ENCODE measurements at regions not wholly inside any gene's neighbourhood (a gene's known extent, or its start where the extent isn't known, plus 50 kb on each side); places are given as distances from the start of the nearest gene placed in this dataset.
"Not testable (repeated sequence)": the region's sequence is repeated elsewhere in the genome, so short reads cannot be mapped to it uniquely, and the experiment has no call there.

DNA sequence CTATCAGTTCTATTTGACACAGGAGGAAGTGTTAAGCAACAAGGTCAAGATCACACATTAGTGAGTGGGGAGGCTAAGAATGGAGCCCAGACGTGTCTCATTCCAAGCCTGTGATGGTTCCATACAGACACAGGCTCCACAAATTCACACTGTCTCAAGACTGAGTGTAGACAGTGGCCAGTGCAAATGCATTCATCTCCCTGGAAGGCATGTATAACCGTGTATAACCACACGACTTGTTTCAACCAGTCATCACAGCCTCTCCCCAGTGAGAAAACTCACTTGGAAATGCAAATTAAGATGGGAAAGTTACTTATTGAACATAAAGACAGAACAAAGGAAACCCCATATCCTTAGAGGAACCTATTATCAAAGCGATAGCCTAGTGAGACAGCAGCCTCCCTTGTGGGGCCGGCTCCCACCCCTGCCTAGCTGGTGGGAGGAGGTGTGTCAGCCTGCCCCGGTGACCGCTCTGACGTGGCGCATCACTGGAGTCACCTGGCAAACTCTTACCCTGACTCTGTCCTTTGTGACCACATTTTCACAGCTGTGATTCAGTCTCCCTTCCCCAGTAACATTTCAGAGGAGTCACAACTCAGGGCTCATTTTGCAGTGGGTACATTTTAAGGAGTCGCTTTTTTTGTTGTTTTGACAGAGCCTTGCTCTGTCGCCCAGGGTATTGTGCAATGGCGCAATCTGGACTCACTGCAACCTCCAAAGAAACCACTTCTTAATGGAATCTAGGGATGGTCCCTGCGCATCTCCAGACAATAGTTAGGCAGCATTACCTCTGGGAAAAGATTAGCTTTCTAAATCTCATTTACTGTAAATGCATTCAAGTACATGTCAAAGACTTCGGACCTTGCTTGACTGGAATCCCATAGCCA lies 126.6 kb upstream of the PARD3 start:
- Histone ChIP-seq H3K4me1 (ENCODE audit: control insufficient read depth in 2 of 2, insufficient read depth in 2 of 2, low read length in 2 of 2) (no peaks in the 10 kb centered on the region), H3K27me3 (ENCODE audit: control insufficient read depth in 2 of 2, insufficient read depth in 2 of 2, low read length in 2 of 2) (no peaks in the 10 kb centered on the region), H3K9me3 (ENCODE audit: control insufficient read depth in 2 of 3, low read length in 3 of 3) (no peaks in the 10 kb centered on the region), H3K36me3 (ENCODE audit: control insufficient read depth in 2 of 3, insufficient read depth in 3 of 3, low read length in 3 of 3) (no peaks in the 10 kb centered on the region), H3K27ac (ENCODE audit: low read depth, low read length) (no peak overlapping the region), H3K4me3 (ENCODE audit: low read length) (no peak overlapping the region)
- DNase-seq (no peak), ATAC-seq (no peak)
- CTCF ChIA-PET: no interaction called here
- no peaks in the 10 kb centered on the region for H3K36me3 Mint-ChIP-seq
- H3K27me3 Mint-ChIP-seq: peaks cover 0 to 16% (median 2%) of the 10 kb centered on the region in 5 donors
- H3K9me3 Mint-ChIP-seq: no peaks in the 10 kb centered on the region
- intact Hi-C loops (cut with micrococcal nuclease): no loop called here
- H3K27ac Mint-ChIP-seq: no peak overlapping the region
- POLR2A ChIA-PET: no interaction called here
- H3K4me3 Mint-ChIP-seq: no peak overlapping the region
- no peaks in the 10 kb centered on the region for H3K4me1 Mint-ChIP-seq

DNA sequence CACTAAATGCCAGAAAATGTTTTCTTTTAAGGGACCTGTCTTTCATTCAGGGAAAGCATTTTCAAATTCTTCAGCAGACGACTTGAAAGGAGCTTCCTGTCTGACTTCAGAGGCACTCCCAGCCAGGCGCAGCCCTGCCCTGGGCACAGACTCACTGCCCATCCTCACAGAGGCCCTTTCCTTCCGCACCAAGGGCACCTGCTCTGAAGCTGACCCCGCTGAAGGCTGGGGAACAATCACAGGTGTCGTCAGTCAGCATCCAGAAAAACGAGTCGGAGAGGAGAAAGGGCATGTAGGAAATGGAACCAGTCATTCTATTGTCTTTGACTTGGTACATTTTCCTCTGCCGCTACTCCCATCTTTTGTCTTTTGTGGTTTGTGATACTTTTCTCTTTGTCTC lies 125.3 kb upstream of the PARD3 start:
- Histone ChIP-seq H3K4me3 (ENCODE audit: low read length) (no peak overlapping the region), H3K36me3 (ENCODE audit: control insufficient read depth in 2 of 3, insufficient read depth in 3 of 3, low read length in 3 of 3) (no peaks in the 10 kb centered on the region), H3K27ac (ENCODE audit: low read depth, low read length) (no peak overlapping the region), H3K27me3 (ENCODE audit: control insufficient read depth in 2 of 2, insufficient read depth in 2 of 2, low read length in 2 of 2) (no peaks in the 10 kb centered on the region), H3K4me1 (ENCODE audit: control insufficient read depth in 2 of 2, insufficient read depth in 2 of 2, low read length in 2 of 2) (no peaks in the 10 kb centered on the region), H3K9me3 (ENCODE audit: control insufficient read depth in 2 of 3, low read length in 3 of 3) (no peaks in the 10 kb centered on the region)
- DNase-seq (no peak), ATAC-seq (no peak)
- no peaks in the 10 kb centered on the region for H3K9me3 Mint-ChIP-seq
- POLR2A ChIA-PET: no interaction called here
- intact Hi-C loops (cut with micrococcal nuclease): no loop called here
- CTCF ChIA-PET: no interaction called here
- H3K36me3 Mint-ChIP-seq: no peaks in the 10 kb centered on the region
- no peak overlapping the region for H3K4me3 Mint-ChIP-seq
- peaks cover 0 to 12% (median 2%) of the 10 kb centered on the region in 5 donors for H3K27me3 Mint-ChIP-seq
- H3K4me1 Mint-ChIP-seq: no peaks in the 10 kb centered on the region
- no peak overlapping the region for H3K27ac Mint-ChIP-seq

DNA sequence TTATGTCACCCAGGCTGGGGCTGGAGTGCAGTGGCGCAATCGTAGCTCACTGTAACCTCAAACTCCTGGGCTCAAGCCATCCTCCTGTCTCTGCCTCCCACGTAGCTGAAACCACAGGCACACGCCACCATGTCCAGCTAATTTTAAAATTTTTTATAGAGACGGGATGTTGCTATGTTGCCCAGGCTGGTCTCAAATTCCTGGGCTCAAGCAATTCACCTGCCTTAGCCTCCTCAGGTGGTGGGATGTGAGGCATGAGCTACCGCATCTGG lies 123.2 kb upstream of the PARD3 start:
- Histone ChIP-seq H3K4me3 (ENCODE audit: low read length) (no peak overlapping the region), H3K36me3 (ENCODE audit: control insufficient read depth in 2 of 3, insufficient read depth in 3 of 3, low read length in 3 of 3) (no peaks in the 10 kb centered on the region), H3K9me3 (ENCODE audit: control insufficient read depth in 2 of 3, low read length in 3 of 3) (no peaks in the 10 kb centered on the region), H3K27me3 (ENCODE audit: control insufficient read depth in 2 of 2, insufficient read depth in 2 of 2, low read length in 2 of 2) (no peaks in the 10 kb centered on the region), H3K4me1 (ENCODE audit: control insufficient read depth in 2 of 2, insufficient read depth in 2 of 2, low read length in 2 of 2) (no peaks in the 10 kb centered on the region), H3K27ac (ENCODE audit: low read depth, low read length) (no peak overlapping the region)
- ATAC-seq (no peak), DNase-seq (no peak)
- Mint-ChIP-seq H3K36me3 (no peaks in the 10 kb centered on the region), H3K4me1 (no peaks in the 10 kb centered on the region), H3K27me3 (peaks cover 0 to 4% (median 2%) of the 10 kb centered on the region in 5 donors), H3K4me3 (no peak overlapping the region), H3K27ac (no peak overlapping the region), H3K9me3 (no peaks in the 10 kb centered on the region)
- ChIA-PET POLR2A (no interaction called here), CTCF (no interaction called here)
- intact Hi-C loops (cut with micrococcal nuclease): no loop called here

DNA sequence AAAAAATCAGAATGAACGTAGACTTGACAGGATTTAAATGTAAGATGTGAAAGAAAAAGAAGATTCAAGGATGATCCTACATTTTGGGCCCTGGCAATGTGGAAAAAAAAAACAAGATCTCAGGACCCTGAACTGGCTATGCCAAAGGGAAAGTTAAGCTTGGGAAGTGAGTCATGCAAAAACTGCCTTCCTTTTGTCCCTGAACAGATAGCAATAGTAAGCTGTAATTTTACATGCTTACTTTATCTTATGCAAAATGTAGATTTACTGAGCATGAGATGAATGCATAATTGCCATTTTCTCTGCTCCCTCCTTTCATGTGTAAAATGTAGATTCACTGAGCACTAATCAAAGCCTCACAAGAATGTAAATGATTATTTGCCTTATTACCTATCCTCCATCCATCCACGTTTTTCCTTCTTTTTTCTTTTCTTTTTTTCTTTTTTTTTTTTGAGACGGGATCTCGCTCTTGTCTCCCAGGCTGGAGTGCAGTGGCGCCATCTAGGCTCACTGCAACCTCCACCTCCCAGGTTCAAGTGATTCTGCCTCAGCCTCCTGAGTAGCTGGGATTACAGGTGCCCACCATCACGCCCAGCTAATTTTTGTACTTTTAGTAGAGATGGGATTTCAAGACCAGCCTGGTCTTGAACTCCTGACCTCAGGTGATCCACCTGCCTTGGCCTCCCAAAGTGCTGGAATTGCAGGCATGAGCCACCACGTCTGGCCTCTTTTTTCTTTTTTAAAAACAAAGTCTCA lies 122.7 kb upstream of the PARD3 start:
- CTCF ChIA-PET; H3K27ac Mint-ChIP-seq; H3K4me3 Mint-ChIP-seq; DNase-seq; H3K4me3 ChIP-seq (ENCODE audit: low read length); H3K4me1 Mint-ChIP-seq; intact Hi-C loops (cut with micrococcal nuclease); H3K27me3 Mint-ChIP-seq; H3K9me3 Mint-ChIP-seq; ATAC-seq; H3K27me3 ChIP-seq (ENCODE audit: control insufficient read depth in 2 of 2, insufficient read depth in 2 of 2, low read length in 2 of 2); POLR2A ChIA-PET; H3K4me1 ChIP-seq (ENCODE audit: control insufficient read depth in 2 of 2, insufficient read depth in 2 of 2, low read length in 2 of 2); H3K27ac ChIP-seq (ENCODE audit: low read depth, low read length); H3K36me3 Mint-ChIP-seq; H3K36me3 ChIP-seq (ENCODE audit: control insufficient read depth in 2 of 3, insufficient read depth in 3 of 3, low read length in 3 of 3); H3K9me3 ChIP-seq (ENCODE audit: control insufficient read depth in 2 of 3, low read length in 3 of 3): not testable (repeated sequence)

DNA sequence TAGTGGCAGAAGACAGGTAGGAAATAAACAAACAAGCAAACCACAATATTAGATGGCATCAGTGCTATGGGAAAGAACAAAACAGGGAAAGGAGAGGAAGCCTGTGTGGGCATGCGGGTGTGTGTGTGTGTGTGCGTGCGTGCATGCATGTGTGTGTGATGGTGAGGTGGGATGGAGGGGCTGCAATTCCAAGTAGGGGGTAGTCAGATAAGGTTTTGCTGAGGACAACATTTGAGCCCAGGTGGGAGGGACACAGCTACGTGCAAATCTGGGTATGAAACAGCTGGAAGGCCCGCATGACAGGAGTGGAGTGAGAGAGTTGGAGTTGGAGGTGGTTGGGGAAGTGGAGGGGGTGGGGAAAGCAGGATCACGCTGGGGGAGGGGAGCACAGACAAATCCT lies 121.0 kb upstream of the PARD3 start:
- no peaks in the 10 kb centered on the region for H3K9me3 Mint-ChIP-seq
- intact Hi-C loops (cut with micrococcal nuclease): no loop called here

DNA sequence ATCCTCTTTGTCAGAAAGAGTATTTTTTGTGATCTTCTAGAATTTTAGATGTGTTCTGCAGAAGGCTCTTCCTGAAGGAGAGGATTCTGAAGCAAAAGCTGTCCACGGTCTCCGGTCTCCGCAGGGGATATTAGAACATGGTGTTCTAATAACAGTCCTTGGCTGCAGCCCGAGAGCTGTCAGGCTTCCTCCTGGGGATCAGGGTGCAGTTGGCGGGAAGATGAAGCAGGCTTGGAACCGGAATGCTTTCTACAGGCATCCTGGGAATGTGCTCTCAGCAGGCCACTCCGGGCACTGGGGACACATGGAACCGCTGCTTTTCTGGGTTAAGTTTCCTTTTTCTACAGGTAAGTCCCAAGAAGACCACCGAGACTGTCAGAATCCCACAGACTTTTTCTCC lies 118.6 kb upstream of the PARD3 start:
- no peak for DNase-seq
- Mint-ChIP-seq H3K4me1 (no peaks in the 10 kb centered on the region), H3K27ac (no peak overlapping the region), H3K36me3 (no peaks in the 10 kb centered on the region), H3K4me3 (no peak overlapping the region), H3K27me3 (peaks cover 0 to 6% (median 0%) of the 10 kb centered on the region in 5 donors), H3K9me3 (peaks cover 0 to 3% (median 0%) of the 10 kb centered on the region in 11 donors)
- ChIA-PET CTCF (no interaction called here), POLR2A (interaction anchor here (0.5 kb wide), 1 partner anchor 17 kb away, joined by 3 read pairs; no protein-coding TSS in a partner anchor)
- Histone ChIP-seq H3K36me3 (ENCODE audit: control insufficient read depth in 2 of 3, insufficient read depth in 3 of 3, low read length in 3 of 3) (no peaks in the 10 kb centered on the region), H3K9me3 (ENCODE audit: control insufficient read depth in 2 of 3, low read length in 3 of 3) (no peaks in the 10 kb centered on the region), H3K27me3 (ENCODE audit: control insufficient read depth in 2 of 2, insufficient read depth in 2 of 2, low read length in 2 of 2) (no peaks in the 10 kb centered on the region), H3K4me3 (ENCODE audit: low read length) (no peak overlapping the region), H3K27ac (ENCODE audit: low read depth, low read length) (no peak overlapping the region), H3K4me1 (ENCODE audit: control insufficient read depth in 2 of 2, insufficient read depth in 2 of 2, low read length in 2 of 2) (no peaks in the 10 kb centered on the region)
- ATAC-seq: no peak
- intact Hi-C loops (cut with micrococcal nuclease): no loop called here

More for the DNA sequence above, 121.0 kb upstream of the PARD3 start:
- ATAC-seq: no peak
- Mint-ChIP-seq H3K27ac (no peak overlapping the region), H3K4me3 (no peak overlapping the region), H3K27me3 (peaks cover 0 to 6% (median 2%) of the 10 kb centered on the region in 5 donors), H3K36me3 (no peaks in the 10 kb centered on the region), H3K4me1 (no peaks in the 10 kb centered on the region)
- Histone ChIP-seq H3K4me3 (ENCODE audit: low read length) (no peak overlapping the region), H3K9me3 (ENCODE audit: control insufficient read depth in 2 of 3, low read length in 3 of 3) (no peaks in the 10 kb centered on the region), H3K27ac (ENCODE audit: low read depth, low read length) (no peak overlapping the region), H3K36me3 (ENCODE audit: control insufficient read depth in 2 of 3, insufficient read depth in 3 of 3, low read length in 3 of 3) (no peaks in the 10 kb centered on the region), H3K4me1 (ENCODE audit: control insufficient read depth in 2 of 2, insufficient read depth in 2 of 2, low read length in 2 of 2) (no peaks in the 10 kb centered on the region), H3K27me3 (ENCODE audit: control insufficient read depth in 2 of 2, insufficient read depth in 2 of 2, low read length in 2 of 2) (no peaks in the 10 kb centered on the region)
- ChIA-PET POLR2A (no interaction called here), CTCF (no interaction called here)
- no peak for DNase-seq

DNA sequence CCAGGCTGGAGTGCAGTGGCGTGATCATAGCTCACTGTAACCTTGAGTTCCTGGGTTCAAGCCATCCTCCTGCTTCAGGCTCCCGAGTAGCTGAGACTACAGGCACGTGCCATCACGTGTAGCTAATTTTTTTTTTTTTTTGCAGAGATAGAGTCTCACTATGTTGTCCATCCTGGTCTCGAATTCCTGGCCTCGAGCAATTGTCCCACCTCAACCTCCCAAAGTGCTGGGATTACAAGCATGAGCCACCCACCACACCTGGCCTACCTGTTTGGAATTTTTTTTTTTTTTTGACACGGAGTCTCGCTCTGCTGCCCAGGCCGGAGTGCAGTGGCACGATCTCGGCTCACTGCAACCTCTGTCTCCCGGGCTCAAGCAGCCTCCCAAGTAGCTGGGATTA lies 117.1 kb upstream of the PARD3 start:
- ATAC-seq (no peak), DNase-seq (no peak)
- intact Hi-C loops (cut with micrococcal nuclease): no loop called here
- POLR2A ChIA-PET: interaction anchor here (0.6 kb wide), 1 partner anchor 457 kb away, joined by 3 read pairs; no protein-coding TSS in a partner anchor
- Histone ChIP-seq H3K27ac (ENCODE audit: low read depth, low read length) (no peak overlapping the region), H3K4me3 (ENCODE audit: low read length) (no peak overlapping the region), H3K4me1 (ENCODE audit: control insufficient read depth in 2 of 2, insufficient read depth in 2 of 2, low read length in 2 of 2) (no peaks in the 10 kb centered on the region), H3K36me3 (ENCODE audit: control insufficient read depth in 2 of 3, insufficient read depth in 3 of 3, low read length in 3 of 3) (no peaks in the 10 kb centered on the region), H3K9me3 (ENCODE audit: control insufficient read depth in 2 of 3, low read length in 3 of 3) (no peaks in the 10 kb centered on the region), H3K27me3 (ENCODE audit: control insufficient read depth in 2 of 2, insufficient read depth in 2 of 2, low read length in 2 of 2) (no peaks in the 10 kb centered on the region)
- Mint-ChIP-seq H3K27me3 (peaks cover 0 to 6% (median 0%) of the 10 kb centered on the region in 5 donors), H3K9me3 (peaks cover 0 to 3% (median 0%) of the 10 kb centered on the region in 11 donors), H3K4me3 (no peak overlapping the region), H3K36me3 (no peaks in the 10 kb centered on the region), H3K27ac (no peak overlapping the region), H3K4me1 (no peaks in the 10 kb centered on the region)
- CTCF ChIA-PET: no interaction called here
